ENCODE measurements at regions not wholly inside any gene's neighbourhood (a gene's known extent, or its start where the extent isn't known, plus 50 kb on each side); places are given as distances from the start of the nearest gene placed in this dataset.

- TF ChIP-seq TARDBP (IDR thresholded peaks at IDR 0.05), result no peak
- TF ChIP-seq SP1 (IDR thresholded peaks at IDR 0.05), result no peak
- no peak for TF ChIP-seq HDGF (IDR thresholded peaks at IDR 0.05; ENCODE audit: borderline replicate concordance)
- TF ChIP-seq ZNF384 (IDR thresholded peaks at IDR 0.05), result no peak
- TF ChIP-seq SUZ12 (IDR thresholded peaks at IDR 0.05), result no peak
- no peak for TF ChIP-seq FOXM1 (IDR thresholded peaks at IDR 0.05; ENCODE audit: borderline replicate concordance)
- TF ChIP-seq ELF4 (IDR thresholded peaks at IDR 0.05), result no peak
- no peak for TF ChIP-seq BHLHE40 (IDR thresholded peaks at IDR 0.05; ENCODE audit: borderline replicate concordance)
- no peak for TF ChIP-seq NFRKB (IDR thresholded peaks at IDR 0.05)
- TF ChIP-seq FOXK2 (IDR thresholded peaks at IDR 0.05), result no peak
Observed at GRCh38 chr21:27036736-27037301, 69.9 kb upstream of the ADAMTS5 start.

Data from HEK293T (cell line).